ENCODE measurements at regions not wholly inside any gene's neighbourhood (a gene's known extent, or its start where the extent isn't known, plus 50 kb on each side); places are given as distances from the start of the nearest gene placed in this dataset.
"Not testable (repeated sequence)": the region's sequence is repeated elsewhere in the genome, so short reads cannot be mapped to it uniquely, and the experiment has no call there.

DNA sequence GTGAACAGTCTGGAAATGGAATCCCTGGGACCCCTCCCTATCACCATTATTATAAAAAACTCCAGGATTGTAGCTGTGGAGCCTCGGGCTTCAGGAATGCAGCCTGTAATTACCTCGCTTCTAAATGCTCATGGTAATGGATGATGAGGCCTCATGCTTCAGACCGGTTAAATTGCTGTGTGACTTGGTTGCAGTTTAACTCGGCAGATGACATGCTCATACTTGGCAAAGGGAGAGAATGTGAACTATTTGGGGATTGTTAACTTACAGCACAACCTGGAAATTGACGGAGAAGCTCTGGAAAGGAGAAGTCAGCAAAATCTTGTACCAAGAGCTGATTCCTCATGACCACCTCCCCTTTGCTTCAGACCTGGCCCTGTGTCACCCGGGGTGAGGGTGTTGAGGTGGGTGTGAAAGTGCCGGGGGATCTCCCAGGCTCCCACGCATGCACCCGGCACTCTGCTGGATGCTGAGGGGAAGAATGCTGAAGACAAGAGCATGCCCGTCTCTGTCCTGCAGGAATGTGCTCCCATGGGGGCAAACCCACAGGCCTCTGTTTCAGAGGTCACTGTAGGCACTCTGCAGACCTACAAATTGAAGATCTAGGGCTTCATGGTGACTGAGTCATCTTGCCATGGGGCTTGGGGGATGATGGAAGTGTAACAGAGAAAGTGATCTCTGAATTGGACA lies 364.8 kb downstream of the RPS6KC1 start:
- DNase-seq (ENCODE audit: low read depth in 1 of 2, low spot score in 1 of 2): no peak

DNA sequence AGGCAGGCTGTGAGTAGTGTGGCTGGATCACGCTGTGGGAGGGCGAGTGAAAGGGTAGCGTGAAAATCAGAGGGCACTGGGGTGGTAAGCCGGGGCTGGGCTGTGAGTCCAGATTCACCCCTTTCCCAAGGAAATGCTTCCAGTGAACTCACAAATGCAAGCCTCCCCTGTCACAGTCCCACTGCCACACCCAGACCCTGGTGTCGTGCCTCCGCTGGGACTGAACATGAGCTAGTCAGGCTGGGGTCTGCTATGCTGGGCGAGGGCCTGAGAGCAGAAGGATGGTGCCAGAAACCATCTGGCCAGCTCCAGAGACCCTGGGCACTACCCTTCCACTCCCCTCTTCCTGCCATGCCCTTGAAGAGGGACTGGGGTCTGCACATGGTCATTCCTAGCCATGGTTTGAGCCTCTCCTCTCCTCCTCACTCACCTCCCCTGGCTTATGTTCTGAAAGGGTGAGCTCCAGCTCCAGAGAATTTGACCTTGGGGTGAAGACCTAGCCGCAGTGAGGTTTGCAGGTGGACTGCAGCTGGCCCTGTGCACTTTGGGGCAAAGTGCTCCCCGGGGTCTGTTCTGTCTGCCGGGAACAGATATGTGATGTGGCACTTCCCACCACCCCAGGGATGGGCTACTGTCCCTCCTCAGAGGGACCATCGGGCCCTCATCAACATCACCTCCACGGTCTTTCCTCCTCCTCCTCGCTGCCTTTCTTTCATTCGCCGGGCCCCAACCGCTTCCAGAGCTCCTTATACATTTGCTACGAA lies 365.6 kb downstream of the RPS6KC1 start:
- no peak for DNase-seq (ENCODE audit: low read depth in 1 of 2, low spot score in 1 of 2)

DNA sequence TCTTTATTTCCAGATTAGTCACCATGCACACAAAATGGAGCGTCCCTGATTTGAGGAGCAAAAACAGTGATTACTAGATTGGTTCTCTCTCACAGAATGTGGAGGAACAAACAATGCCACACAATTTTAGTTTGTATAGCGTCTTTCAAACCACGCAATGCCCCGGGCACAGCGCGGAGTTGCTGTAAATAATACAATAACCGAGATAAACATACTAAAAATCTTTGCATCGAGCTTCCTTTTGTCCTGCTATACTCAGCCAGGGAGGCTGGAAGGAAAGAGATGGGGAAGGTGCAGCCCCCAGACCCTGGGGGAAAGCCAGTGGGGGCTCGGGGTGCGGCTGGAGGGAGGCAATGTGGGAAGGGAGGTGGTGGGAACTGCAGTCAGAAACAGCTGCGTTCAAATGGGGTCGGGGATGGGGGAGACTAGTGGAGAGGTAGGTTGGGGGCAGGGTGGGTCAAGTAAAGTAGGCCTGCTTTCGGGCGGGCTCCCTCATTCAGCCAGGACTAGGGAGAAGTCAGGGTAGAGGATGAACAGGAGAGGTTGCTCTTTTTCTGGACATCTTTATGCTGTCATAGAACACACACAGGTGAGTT lies 366.3 kb downstream of the RPS6KC1 start:
- no peak for DNase-seq (ENCODE audit: low read depth in 1 of 2, low spot score in 1 of 2)

DNA sequence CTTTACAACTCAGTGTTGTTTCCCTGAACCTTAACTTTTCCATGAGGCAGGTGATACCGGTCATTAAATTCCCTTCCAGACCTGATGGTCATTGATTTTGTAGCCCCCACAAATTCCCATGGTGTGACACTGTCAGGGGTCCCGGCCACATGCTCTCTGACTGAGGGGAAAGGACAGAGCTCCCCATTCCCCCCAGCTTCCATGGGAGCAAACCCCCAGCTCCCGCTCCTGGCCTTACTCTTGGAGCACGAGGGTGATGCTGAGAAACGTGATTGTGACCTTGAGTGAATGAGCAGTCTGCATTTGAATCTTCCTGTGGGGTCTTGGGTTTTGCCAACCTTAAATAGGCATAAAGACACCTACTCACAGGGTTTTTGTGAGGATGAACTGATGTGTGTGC lies 366.8 kb downstream of the RPS6KC1 start:
- DNase-seq (ENCODE audit: low read depth in 1 of 2, low spot score in 1 of 2): no peak

DNA sequence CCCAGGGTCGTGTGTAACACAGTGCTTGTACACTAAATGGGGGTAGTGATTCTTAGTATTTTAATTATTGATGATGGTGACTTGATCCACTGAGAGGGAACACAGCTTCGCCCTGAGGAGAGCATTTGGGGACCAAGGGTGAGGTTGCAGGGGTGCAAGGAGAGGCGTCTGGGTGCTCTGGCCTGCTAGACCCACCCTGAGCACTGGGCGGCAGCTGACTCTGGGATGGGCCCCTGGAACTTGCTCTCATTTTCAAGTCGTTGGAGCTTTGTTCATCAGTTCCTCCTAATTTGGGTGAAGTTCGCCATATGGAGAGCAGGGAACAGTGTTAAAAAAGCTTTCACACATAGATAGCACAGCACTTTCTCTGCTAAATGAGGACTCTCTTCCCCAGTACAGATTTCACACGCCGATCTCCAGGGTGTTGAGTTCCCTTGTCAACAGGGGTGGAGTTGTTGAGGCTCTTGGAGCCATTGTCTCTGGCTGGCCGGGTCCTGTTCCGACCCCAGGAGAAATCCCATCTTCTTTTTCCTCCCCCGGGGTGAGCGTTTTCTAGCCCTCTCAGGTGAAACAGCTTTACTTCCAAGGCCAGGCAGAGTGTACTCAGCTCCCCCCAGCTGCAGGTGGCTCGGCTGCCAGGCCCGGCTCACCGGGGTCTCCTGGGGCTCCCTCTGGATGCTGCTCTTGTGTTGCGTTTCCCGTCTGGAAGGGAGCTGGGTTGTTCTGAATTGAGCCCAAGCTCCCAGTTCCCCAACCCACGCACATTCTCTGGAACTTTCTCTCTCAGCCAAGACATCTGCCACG lies 367.4 kb downstream of the RPS6KC1 start:
- DNase-seq (ENCODE audit: low read depth in 1 of 2, low spot score in 1 of 2): no peak

DNA sequence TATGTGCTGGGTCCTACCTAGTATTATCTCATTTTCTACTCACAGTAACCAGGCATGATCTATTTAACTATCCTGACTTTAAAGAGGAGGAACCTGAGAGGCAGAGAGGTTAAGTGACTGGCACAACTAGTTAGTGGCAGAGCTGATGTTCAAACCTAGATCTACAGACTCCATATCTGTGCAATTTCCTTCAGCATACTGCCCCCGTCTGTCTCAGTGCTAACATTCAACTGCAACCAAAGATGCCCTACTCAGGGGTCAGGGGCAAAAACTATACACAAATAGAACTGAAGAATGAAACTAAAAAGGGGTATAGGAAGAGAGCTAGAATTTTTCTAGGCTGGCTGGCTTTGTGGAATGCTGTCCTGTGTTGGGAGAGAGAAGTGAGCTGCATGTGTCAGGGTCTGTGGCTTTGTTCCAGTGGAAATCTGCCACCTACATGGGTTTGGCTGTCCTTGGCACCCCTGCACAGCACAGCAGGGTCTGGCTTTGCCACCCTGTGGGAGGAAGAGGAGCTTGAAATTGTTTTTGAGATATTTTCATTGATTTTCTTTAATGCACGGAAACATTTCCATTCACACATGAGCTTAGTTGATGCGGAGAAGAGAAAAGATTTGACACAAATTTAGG lies 368.5 kb downstream of the RPS6KC1 start:
- DNase-seq (ENCODE audit: low read depth in 1 of 2, low spot score in 1 of 2): no peak

DNA sequence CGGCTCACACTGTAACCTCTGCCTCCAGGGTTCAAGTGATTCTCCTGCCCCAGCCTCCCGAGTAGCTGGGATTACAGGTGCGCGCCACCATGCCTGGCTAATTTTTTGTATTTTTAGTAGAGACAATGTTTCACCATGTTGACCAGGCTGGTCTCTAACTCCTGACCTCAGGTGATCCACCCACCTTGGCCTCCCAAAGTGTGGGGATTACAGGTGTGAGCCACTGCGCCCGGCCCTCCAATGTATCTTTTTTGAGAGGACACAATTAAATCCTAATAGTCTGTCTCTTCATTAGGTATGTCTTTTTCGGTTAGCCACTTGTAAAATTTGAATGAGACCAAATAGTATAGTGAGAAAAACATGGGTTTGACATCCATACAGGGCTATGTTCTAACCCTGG lies 370.1 kb downstream of the RPS6KC1 start:
- DNase-seq (ENCODE audit: low read depth in 1 of 2, low spot score in 1 of 2): not testable (repeated sequence)

DNA sequence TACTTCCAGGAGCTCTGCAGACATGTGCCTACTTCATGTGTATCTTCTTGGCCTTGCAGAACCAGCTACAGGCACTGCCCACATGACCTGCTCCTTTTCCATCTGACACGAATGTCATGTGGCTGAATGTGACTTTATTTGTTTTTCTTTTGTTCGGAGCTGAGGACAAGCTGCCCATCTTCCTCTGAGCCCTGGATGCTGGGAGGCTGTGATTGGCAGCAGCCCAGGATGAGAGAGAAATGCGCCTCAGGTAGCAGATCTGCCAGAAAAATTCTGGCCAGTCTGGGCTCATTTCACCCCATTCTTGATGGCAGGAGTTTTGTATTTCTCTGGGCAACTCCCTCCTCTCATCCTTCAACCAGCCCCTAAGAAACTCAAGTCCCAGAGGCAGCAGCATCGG lies 372.0 kb downstream of the RPS6KC1 start:
- DNase-seq (ENCODE audit: low read depth in 1 of 2, low spot score in 1 of 2): no peak

DNA sequence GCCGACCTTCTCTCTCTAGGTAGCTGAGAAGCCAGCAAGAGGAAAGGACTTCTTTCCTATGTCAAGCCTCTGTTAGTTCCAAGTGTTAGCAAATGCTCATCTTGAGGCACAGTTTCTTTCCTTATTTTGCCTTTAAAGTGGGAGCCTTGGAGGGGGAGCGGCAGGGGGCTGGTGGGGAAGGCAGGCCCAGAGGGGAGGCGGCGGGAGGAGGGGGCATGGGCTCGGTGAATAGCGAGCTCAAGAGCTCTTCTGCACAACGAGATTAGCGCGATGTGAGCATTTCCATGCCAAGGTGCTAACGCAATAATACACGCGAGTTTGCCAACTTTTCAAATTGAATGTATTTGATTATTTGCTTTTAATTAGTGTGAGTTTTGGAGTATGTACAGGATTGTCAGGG lies 372.6 kb downstream of the RPS6KC1 start:
- no peak for DNase-seq (ENCODE audit: low read depth in 1 of 2, low spot score in 1 of 2)

DNA sequence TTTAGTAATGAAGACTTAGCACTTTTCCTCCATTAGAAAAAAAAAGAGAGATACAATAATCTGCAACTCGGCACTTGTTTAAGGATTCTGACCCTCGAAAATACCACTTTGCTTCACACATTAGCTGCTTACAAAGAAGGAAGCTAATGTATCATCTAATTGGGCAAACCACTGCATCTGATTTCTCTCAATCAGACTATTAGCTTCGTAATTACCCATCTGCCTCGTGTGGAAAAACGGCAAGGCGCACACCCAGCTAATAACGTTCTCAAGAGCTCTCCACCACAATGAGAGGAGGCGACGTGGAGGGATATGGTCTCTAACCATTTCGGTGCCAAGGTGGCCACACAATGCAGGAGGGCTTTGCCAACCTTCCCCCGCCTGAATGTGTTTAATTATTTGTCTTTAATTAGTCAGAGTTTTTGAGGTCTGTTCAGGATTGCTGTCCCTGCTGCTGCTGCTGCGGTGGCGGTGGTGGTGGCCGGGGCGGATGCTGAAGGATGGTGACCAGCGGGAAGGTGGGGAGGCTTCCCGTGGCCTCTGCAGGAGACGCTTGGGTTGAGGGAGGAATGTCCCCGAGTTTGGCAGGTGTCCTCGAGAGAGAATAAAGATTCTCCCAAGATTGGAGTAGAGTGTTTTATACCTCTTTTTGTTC lies 374.5 kb downstream of the RPS6KC1 start:
- DNase-seq (ENCODE audit: low read depth in 1 of 2, low spot score in 1 of 2): no peak

DNA sequence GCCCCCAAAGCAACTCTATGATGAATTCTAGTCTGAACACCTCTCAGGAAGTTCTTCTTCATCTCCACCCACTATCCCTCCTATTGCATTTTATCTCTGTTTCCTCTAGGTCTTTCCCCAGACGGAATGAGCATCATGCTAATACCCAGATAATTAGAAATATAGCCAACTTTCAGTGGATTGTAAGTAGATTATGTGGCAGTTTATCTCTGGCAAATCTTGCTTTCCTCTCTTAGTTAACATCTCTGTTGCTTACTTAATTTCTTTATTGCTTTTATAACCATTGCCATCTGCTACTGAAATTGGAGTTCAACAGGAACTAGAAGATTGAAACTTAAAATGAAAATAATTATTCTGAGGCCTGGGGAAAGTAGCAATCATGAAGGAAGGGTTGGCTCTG lies 378.6 kb downstream of the RPS6KC1 start:
- DNase-seq (ENCODE audit: low read depth in 1 of 2, low spot score in 1 of 2): no peak

DNA sequence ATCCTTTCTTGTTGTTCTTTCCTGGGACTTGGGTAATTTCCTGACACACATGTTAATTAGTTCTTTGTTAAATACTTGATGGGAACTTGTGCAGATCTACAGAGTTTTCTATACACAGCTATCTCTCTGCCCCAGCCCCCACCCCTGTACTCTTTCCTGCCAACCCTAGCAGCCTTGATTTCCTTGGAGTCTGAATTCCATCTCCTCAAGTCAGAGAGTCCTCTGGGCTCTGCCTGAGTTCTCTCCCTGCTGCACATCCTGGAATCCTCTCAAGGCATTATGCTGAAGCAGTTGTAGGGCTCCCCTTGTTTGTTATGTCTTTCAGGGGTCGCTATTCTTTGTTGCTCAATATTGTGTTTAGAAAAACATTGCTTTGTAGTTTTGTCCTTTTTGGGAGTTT lies 384.7 kb downstream of the RPS6KC1 start:
- DNase-seq (ENCODE audit: low read depth in 1 of 2, low spot score in 1 of 2): no peak

DNA sequence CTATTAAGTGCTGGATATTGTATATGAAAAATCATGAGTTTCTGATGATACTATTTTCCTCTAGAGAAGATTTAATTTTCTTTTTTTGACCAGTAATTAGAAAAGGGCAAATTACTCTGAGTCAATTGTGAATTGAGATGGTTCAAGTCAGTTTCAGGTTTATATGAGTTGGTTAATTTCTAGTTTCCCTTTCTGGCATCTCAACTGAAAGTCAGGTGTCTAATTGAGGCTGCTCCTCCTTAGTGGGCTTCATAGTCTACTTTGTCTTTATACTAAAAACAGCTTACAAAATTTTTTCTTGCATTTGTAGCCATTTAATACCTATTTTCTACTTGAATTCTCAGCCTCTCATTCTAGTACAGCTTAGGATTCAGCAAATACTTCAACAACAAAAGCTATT lies 387.3 kb downstream of the RPS6KC1 start:
- no peak for DNase-seq (ENCODE audit: low read depth in 1 of 2, low spot score in 1 of 2)

DNA sequence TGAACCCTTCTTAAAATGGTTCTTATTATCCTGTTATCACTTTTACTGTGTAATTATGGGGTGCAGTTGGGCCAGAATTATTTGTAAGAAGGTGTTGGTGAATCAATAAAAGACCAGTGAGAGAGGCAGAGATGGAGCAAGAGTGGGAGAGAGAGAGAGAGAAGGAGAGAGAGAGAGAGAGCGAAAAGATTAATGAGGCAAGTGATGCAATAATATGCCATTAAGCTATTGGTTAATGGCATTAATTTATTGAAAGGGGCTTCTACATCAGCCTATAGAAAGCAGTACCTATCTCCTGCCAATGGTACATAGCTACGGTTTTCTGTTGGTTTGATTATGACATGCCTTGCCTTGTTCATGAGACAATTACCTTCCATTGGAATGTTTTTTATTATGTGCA lies 388.7 kb downstream of the RPS6KC1 start:
- DNase-seq (ENCODE audit: low read depth in 1 of 2, low spot score in 1 of 2): no peak

DNA sequence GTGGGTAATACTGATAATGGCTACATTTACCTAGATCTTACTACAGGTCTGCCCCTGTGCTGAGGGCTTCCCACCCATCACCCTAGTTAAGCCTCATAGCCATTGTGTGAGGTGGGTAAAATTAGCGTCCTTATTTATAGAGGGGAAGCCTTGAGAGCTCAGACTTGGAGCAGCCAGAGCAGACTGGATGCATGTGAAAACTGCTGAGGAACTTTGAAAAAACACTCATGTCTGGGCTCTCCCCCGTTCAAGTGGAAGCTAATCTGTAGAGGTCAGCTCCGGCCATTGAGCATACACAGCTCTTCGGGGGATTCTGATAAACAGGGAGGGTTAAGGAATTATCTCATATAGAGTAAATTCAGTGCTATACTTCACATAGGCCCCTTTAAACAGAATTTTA lies 389.7 kb downstream of the RPS6KC1 start:
- no peak for DNase-seq (ENCODE audit: low read depth in 1 of 2, low spot score in 1 of 2)

DNA sequence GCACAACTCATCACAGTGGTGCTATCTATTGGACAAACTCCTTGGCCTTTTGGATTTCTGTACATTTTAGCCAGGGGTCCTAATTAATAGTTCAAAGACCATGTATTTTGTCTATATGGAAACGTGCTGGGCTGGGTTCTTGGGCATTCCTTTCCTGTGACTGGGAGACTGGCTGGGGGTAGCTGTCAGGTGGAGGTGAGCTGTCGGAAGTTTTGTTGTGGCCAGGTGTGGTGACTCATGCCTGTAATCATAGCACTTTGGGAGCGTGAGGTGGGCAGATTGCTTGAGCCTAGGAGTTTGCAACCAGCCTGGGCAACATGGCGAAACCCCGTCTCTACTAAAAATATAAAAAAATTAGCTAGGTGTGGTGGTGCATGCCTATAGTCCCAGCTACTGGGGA lies 392.4 kb downstream of the RPS6KC1 start:
- DNase-seq (ENCODE audit: low read depth in 1 of 2, low spot score in 1 of 2): no peak

DNA sequence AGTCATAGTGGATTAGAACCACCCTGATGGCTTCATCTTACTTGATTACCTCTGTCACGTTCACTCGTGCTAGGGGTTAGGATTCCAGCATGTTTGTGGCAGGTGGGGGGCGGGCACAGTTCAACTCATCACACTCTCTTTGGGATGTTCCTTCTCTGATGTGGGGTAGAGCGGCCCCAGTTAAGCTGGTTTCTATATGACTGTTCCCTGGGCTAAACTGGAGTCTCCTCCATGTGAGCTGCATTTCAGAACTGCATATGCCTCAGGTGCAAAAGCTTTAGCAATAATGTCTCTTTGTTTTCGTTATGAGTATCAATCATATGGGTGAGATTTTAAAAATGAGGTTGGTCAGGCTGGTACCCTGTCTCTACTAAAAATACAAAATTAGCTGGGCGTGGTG lies 393.2 kb downstream of the RPS6KC1 start:
- no peak for DNase-seq (ENCODE audit: low read depth in 1 of 2, low spot score in 1 of 2)

DNA sequence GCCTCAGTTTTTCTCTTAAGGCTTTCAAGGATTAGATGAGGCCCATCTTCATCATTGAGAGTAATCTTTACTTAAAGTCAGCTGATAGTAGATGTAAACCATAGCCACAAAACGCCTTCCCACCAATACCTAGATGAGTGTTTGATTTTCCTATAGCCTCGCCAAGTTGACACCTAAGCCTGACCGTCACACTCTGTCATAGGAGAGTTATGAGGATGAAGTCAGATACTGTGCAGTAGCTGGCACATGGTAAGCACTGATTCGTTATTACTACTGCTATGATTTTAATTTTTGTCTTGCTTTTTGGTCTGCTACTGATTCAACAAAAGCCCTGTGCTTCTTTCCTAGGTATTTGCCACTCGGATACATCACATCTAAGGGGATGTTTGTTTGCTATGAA lies 395.5 kb downstream of the RPS6KC1 start:
- DNase-seq (ENCODE audit: low read depth in 1 of 2, low spot score in 1 of 2): no peak

DNA sequence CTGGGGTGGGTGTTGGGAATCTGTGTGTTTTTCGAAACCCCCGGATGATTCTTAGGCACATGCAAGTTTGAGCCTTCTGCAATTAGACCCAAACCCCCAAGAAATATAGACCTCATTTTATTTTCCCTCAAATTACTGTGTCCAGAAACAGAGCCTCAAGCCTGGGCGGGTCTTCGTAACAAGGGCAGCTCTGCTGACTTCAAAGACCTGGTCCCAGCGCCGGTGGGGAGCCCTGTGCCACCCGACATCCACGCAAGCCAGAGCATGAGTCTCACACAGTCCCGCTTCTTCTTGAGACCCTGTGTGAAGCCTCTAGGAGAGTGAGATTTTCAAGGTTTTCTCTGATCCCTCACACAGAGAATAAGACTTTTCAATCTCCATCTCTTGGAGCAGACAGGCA lies 397.3 kb downstream of the RPS6KC1 start:
- DNase-seq (ENCODE audit: low read depth in 1 of 2, low spot score in 1 of 2): no peak

DNA sequence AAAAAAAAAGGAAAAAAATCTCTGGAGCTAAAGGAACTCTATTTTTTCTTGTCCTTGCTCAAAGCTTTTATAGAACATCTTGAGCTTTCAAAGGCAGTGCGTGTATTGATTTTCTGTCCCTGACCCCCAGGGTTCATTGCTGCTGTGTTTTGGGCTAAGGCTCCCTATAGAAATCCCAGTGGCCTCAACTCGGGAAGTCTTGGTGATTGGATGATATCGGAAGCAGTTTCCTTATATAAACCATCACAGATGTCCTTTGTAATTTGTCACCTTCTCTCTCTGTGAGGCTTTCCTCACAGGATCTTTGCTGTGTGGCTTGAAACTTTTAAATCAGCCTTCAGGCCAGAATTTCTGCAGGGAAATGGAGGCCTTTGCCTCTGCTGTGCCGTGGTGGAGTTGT lies 397.7 kb downstream of the RPS6KC1 start:
- no peak for DNase-seq (ENCODE audit: low read depth in 1 of 2, low spot score in 1 of 2)

DNA sequence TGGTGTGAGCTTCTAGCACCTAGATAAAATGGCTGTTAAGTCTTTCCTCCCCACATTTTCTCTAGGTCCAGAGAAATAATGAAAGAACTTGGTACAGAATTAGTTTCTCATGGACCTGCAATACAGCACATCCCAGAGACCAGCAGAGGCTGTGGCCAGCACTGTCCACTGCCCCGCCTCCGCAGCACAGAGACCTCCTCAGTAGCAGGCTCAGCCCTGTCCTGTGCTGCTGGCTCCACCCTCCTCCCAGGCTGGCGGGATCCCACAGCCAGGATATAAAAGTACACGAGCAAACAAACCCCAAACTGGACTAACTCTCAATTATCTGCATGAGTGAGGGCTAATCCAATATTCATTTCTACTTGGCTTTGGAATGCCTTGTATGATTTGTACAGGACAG lies 401.5 kb downstream of the RPS6KC1 start:
- no peak for DNase-seq (ENCODE audit: low read depth in 1 of 2, low spot score in 1 of 2)
